ENCODE measurements at regions not wholly inside any gene's neighbourhood (a gene's known extent, or its start where the extent isn't known, plus 50 kb on each side); places are given as distances from the start of the nearest gene placed in this dataset.
"Not testable (repeated sequence)": the region's sequence is repeated elsewhere in the genome, so short reads cannot be mapped to it uniquely, and the experiment has no call there.

- not testable (repeated sequence) for TF ChIP-seq TAF1 (IDR thresholded peaks at IDR 0.05; ENCODE audit: borderline replicate concordance, low read depth, low read length); CTCF (IDR thresholded peaks at IDR 0.05); EP300 (IDR thresholded peaks at IDR 0.05; ENCODE audit: borderline replicate concordance in 1 of 2, low read depth in 1 of 2, low read length in 1 of 2); USF2 (IDR thresholded peaks at IDR 0.05; ENCODE audit: borderline replicate concordance, low read depth, low read length); TCF12 (IDR thresholded peaks at IDR 0.05); RAD21 (IDR thresholded peaks at IDR 0.05; ENCODE audit: low read length); REST (IDR thresholded peaks at IDR 0.05; ENCODE audit: low read depth, low read length); CHD2 (IDR thresholded peaks at IDR 0.05; ENCODE audit: low read length, partially characterized antibody); SIN3A (IDR thresholded peaks at IDR 0.05; ENCODE audit: borderline replicate concordance, low read depth, low read length)
Measured at GRCh38 chr3:4921589-4921988, 57.6 kb upstream of the BHLHE40 start.
